Lung (tissue), 11 donors: ENCODE measurements at regions not wholly inside any gene's neighbourhood (a gene's known extent, or its start where the extent isn't known, plus 50 kb on each side); places are given as distances from the start of the nearest gene placed in this dataset.
A peak's percentile ranks its signal among the peaks of the same experiment; 100 is the strongest.
"Not testable (repeated sequence)": the region's sequence is repeated elsewhere in the genome, so short reads cannot be mapped to it uniquely, and the experiment has no call there.

Experiments used
- ATAC-seq: fragments of 200-7000 bp; cut with Tn5 transposase; one replicate; pipeline ENCODE4 v1.9.1; 2020; ENCODE audit warnings: moderate number of reproducible peaks; ENCODE audit not compliant: insufficient read depth, low FRiP score
- DNase-seq, 3 donors: peaks; one replicate each; pipeline ENCODE4 v3.0.0-alpha.2; 2013 to 2017
- H3K27ac ChIP-seq, 2 donors: one replicate each; pipeline ENCODE4 v1.5.1; 2013; ENCODE audit warnings: mild to moderate bottlenecking in 2 of 2, moderate library complexity in 2 of 2, control low read depth in 1 of 2, inconsistent platforms in 1 of 2, low read depth in 1 of 2, low read length in 1 of 2
- H3K27me3 ChIP-seq, 3 donors: one replicate each; pipeline ENCODE4 v1.5.1; 2013; ENCODE audit warnings: low read length in 2 of 3; ENCODE audit not compliant: control insufficient read depth in 3 of 3, insufficient read depth in 3 of 3
- H3K36me3 ChIP-seq, 4 donors: one replicate each; pipeline ENCODE4 v1.5.1; 2013; ENCODE audit warnings: low read length in 4 of 4, mild to moderate bottlenecking in 1 of 4, moderate library complexity in 1 of 4; ENCODE audit not compliant: control insufficient read depth in 4 of 4, insufficient read depth in 4 of 4
- H3K4me1 ChIP-seq, 5 donors: one replicate each; pipeline ENCODE4 v1.5.1; 2013; ENCODE audit warnings: low read length in 5 of 5, mild to moderate bottlenecking in 2 of 5, moderate library complexity in 1 of 5; ENCODE audit not compliant: control insufficient read depth in 5 of 5, insufficient read depth in 5 of 5
- H3K4me3 ChIP-seq: one replicate; pipeline ENCODE4 v1.5.1; 2013; ENCODE audit warnings: mild to moderate bottlenecking, control low read depth, moderate library complexity
- H3K9ac ChIP-seq, 2 donors: one replicate each; pipeline ENCODE4 v1.5.1; 2013; ENCODE audit warnings: low read length in 2 of 2, control low read depth in 1 of 2; ENCODE audit not compliant: insufficient read depth in 1 of 2
- H3K9me3 ChIP-seq, 4 donors: one replicate each; pipeline ENCODE4 v1.5.1; 2013; ENCODE audit warnings: low read length in 3 of 4, mild to moderate bottlenecking in 1 of 4, moderate library complexity in 1 of 4; ENCODE audit not compliant: control insufficient read depth in 4 of 4, insufficient read depth in 3 of 4
- CTCF ChIP-seq: IDR thresholded peaks from 2 replicates; pipeline ENCODE4 v1.5.1; 2012; ENCODE audit warnings: mild to moderate bottlenecking; ENCODE audit errors: control extremely low read depth, extremely low read depth
- WGBS, 2 donors: extraction: QIAGEN DNeasy Blood & Tissue Kit; methylation state at CpG; one replicate each; pipeline ENCODE4 v1.1.7; 2013; 5-methylcytosine and 5-hydroxymethylcytosine counted together
- donor health status: control.
- donor health status: control.
- donor health status: Bipolar disorder and iron deficiency.
- donor health status: healthy.
- donor health status: DM: yes; HTN: yes; CAD: no.

- H3K27me3 ChIP-seq = no peaks in the 10 kb centered on the region
- no peaks in the 10 kb centered on the region for H3K9me3 ChIP-seq
- H3K4me1 ChIP-seq = peaks cover 0 to 18% (median 14%) of the 10 kb centered on the region in 5 donors
- no peak overlapping the region for H3K4me3 ChIP-seq
- DNase-seq (peak; percentile 75 to 89 (median 84)), ATAC-seq (no peak)
- H3K9ac ChIP-seq = peak overlapping the region in 1 of 2 donors; percentile 50
- no peak for TF ChIP-seq CTCF
- WGBS, 2 donors = 23 to 26% methylated on average over 14 of the region's 14 CpGs
- peak overlapping the region in 1 of 2 donors; percentile 21 for H3K27ac ChIP-seq
- H3K36me3 ChIP-seq = no peaks in the 10 kb centered on the region
These were observed 159.8 kb downstream of the ZFP64 start for GRCh38 chr20:52031563-52032303.

- DNase-seq (peak in 2 of 3 donors; percentile 27 to 39), ATAC-seq (no peak)
- Histone ChIP-seq H3K27me3 (no peaks in the 10 kb centered on the region), H3K4me1 (peaks cover 0 to 20% (median 14%) of the 10 kb centered on the region in 5 donors), H3K4me3 (no peak overlapping the region), H3K9ac (peak overlapping the region in 1 of 2 donors; percentile 50), H3K9me3 (no peaks in the 10 kb centered on the region), H3K27ac (no peak overlapping the region), H3K36me3 (no peaks in the 10 kb centered on the region)
- 77 to 84% methylated on average over 2 of the region's 2 CpGs for WGBS, 2 donors
- no peak for TF ChIP-seq CTCF
These were observed 160.4 kb downstream of the ZFP64 start for GRCh38 chr20:52031206-52031562.

- WGBS, 2 donors = 94 to 95% methylated on average over 2 of the region's 2 CpGs
- peaks cover 0 to 27% (median 14%) of the 10 kb centered on the region in 5 donors for H3K4me1 ChIP-seq
- H3K4me3 ChIP-seq, H3K9me3 ChIP-seq, DNase-seq, H3K27me3 ChIP-seq, H3K27ac ChIP-seq, H3K9ac ChIP-seq, ATAC-seq, H3K36me3 ChIP-seq: not testable (repeated sequence)
These were observed 162.4 kb downstream of the ZFP64 start for GRCh38 chr20:52029129-52029528.

GRCh38 chr20:52025938-52026337 lies 165.6 kb downstream of the ZFP64 start:
- H3K36me3 ChIP-seq = no peaks in the 10 kb centered on the region
- no peak for TF ChIP-seq CTCF
- H3K9ac ChIP-seq = peak overlapping the region in 1 of 2 donors; percentile 5
- DNase-seq (peak in 2 of 3 donors; percentile 77 to 81), ATAC-seq (no peak)
- WGBS, 2 donors = 56 to 63% methylated on average over 3 of the region's 3 CpGs
- no peaks in the 10 kb centered on the region for H3K9me3 ChIP-seq
- peaks cover 0 to 17% (median 0%) of the 10 kb centered on the region in 5 donors for H3K4me1 ChIP-seq
- no peak overlapping the region for H3K27ac ChIP-seq
- H3K27me3 ChIP-seq = no peaks in the 10 kb centered on the region
- H3K4me3 ChIP-seq = no peak overlapping the region
